GM12892 (cell line): ENCODE measurements at regions not wholly inside any gene's neighbourhood (a gene's known extent, or its start where the extent isn't known, plus 50 kb on each side); places are given as distances from the start of the nearest gene placed in this dataset.

Experiments used
- POLR2A ChIP-seq: IDR thresholded peaks from 2 replicates; pipeline ENCODE4 v1.6.1; 2011; ENCODE audit warnings: low read depth, low read length, control low read depth
- POLR2AphosphoS5 ChIP-seq: IDR thresholded peaks from 2 replicates; pipeline ENCODE4 v1.6.1; 2011; ENCODE audit warnings: low read depth, low read length, control low read depth

DNA sequence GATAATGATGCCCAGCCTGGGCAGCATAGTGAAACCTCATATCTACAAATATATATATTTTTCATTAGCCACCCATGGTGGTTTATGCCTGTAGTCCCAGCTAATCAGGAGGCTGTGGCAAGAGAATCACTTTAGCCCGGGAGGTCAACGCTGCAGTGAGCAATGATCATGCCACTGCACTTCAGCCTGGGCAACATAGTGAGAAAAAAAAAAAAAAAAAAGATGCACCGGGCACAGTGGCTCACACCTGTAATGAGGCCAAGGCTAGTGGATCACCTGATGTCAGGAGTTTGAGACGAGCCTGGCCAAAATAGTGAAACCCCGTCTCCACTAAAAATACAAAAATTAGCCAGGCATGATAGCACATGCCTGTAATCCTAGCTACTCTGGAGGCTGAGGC is 50.2 kb upstream of the ADRA1B start:
- TF ChIP-seq POLR2A (no peak), POLR2AphosphoS5 (no peak)
